ENCODE measurements at regions not wholly inside any gene's neighbourhood (a gene's known extent, or its start where the extent isn't known, plus 50 kb on each side); places are given as distances from the start of the nearest gene placed in this dataset.

DNA sequence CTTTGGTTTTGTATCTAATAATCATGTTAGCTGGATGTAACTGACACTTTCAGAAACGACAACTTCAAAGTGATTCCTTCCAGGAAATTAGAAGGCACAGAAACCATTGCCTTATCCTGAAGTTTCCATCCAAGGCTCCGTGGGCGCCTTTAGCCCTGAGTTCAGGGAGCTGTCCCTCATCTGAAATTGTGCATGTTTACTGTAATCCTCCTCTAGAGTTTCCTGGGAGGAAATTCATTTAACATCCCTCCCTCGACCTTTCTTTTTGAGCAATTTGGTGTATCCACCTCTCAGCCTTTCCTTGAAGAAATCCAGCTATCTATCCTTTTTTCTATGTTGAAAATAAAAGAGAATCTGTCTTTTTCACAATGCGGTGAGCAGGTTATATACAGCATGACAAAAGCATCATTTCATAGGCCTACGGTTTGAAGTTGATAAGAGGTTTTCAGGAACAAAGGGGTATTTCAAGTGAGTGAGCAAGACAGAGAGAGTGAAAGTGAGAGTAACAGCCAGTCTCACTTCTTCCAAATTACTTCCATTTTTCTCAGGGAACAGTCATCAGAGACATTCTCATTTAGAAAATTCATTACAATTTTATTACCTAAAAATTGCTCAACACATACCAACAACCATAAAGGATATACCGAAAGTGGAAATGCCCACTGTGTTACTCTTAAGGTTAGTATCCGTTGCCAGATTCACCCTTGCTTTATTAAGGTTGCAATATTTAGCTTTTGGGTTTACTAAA, 167.3 kb downstream of the MREG start:
- DNase-seq (ENCODE audit: low read depth) = no peak
- peaks cover 41% of the 10 kb centered on the region for H3K4me1 ChIP-seq (ENCODE audit: control insufficient read depth, insufficient read depth, low read length)
- no peak overlapping the region for H3K4me3 ChIP-seq (ENCODE audit: low read length)
- no peaks in the 10 kb centered on the region for H3K27me3 ChIP-seq (replicated peaks; ENCODE audit: control insufficient read depth, insufficient read depth, low read length)
- H3K36me3 ChIP-seq (ENCODE audit: control insufficient read depth, insufficient read depth, low read length, severe bottlenecking) = no peaks in the 10 kb centered on the region
- no peak overlapping the region for H3K9ac ChIP-seq (ENCODE audit: low read length)
- H3K9me3 ChIP-seq (ENCODE audit: control insufficient read depth, low read length) = no peaks in the 10 kb centered on the region

DNA sequence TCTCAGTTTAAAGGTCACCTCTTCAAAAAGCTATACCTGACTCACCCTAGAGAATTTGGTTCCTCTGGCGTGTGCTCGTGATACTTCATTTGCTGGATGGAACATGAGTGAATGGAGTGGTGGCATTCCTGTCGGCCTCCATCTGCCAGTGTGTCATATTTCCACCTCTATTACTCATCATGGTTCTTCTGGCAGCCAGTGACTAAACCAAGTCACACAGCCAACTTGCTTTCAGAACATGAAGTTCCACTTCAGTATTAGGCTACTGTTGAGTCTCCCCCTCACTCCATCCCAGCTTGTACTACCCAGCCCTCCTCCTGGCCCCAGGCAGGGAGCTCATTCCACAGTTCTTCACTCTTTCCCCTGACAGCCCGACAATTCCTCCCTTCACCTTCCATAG, 169.8 kb downstream of the MREG start:
- peak; percentile 90 for DNase-seq (ENCODE audit: low read depth)

DNA sequence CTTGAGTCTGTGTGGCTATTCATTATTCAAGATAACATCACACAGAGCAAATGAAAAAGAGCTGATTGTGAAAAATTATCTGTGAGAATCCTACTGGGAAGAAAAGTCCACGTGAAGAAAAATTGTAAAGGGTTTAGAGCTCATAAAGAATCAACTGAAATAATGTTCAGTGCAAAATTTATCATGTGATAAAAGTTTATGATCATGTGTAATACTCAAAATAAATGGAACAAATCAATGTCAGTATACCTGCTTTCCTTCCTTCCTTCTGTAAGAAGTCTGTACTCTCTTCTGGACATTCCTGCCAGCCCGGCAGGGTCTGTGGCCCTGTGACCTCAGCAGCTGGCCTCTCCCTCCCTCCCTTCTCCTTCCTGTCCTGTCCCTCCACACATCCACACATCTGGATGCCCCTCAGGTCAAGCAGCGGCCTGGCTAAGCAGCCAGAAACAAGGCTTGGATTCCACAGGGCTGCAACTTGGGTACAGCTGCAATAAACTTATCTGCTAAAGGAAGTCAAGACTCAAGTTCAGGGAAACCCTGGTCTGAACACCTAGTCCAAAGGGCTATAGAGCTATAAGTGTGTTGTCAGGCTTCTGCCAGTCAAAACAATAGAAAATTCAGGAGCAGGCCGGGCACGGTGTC, 172.1 kb downstream of the MREG start:
- no peaks in the 10 kb centered on the region for H3K9me3 ChIP-seq (ENCODE audit: control insufficient read depth, low read length)
- DNase-seq (ENCODE audit: low read depth) = no peak
- no peak overlapping the region for H3K4me3 ChIP-seq (ENCODE audit: low read length)

More for the DNA sequence above, 169.8 kb downstream of the MREG start:
- Histone ChIP-seq H3K9ac (ENCODE audit: low read length) (peak overlapping the region; percentile 34), H3K4me1 (ENCODE audit: control insufficient read depth, insufficient read depth, low read length) (peaks cover 29% of the 10 kb centered on the region), H3K9me3 (ENCODE audit: control insufficient read depth, low read length) (no peaks in the 10 kb centered on the region), H3K4me3 (ENCODE audit: low read length) (no peak overlapping the region), H3K36me3 (ENCODE audit: control insufficient read depth, insufficient read depth, low read length, severe bottlenecking) (no peaks in the 10 kb centered on the region), H3K27me3 (replicated peaks; ENCODE audit: control insufficient read depth, insufficient read depth, low read length) (no peaks in the 10 kb centered on the region)

DNA sequence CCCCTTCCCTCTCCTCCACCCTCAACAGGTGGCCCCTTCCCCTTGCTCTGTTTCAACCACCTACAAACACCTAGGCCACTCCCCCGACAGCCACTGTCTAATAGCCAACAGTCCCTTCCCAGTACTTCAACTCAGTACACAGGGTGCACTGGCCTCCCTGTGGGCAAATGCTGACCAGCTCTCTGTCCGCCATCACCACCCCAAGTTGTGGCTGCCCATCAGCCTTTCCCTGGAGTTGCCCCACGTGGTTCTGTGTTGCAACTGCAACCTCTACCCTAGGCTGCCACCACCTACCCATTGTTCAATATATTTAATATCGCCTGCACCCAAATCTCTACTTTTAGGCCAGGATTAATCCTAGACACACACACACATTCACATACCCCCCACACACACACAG, 173.5 kb downstream of the MREG start:
- H3K36me3 ChIP-seq (ENCODE audit: control insufficient read depth, insufficient read depth, low read length, severe bottlenecking) = no peaks in the 10 kb centered on the region
- no peak overlapping the region for H3K4me3 ChIP-seq (ENCODE audit: low read length)
- no peak for DNase-seq (ENCODE audit: low read depth)
- no peaks in the 10 kb centered on the region for H3K9me3 ChIP-seq (ENCODE audit: control insufficient read depth, low read length)
- no peaks in the 10 kb centered on the region for H3K27me3 ChIP-seq (replicated peaks; ENCODE audit: control insufficient read depth, insufficient read depth, low read length)
- peaks cover 23% of the 10 kb centered on the region for H3K4me1 ChIP-seq (ENCODE audit: control insufficient read depth, insufficient read depth, low read length)
- no peak overlapping the region for H3K9ac ChIP-seq (ENCODE audit: low read length)

More for the DNA sequence above, 172.1 kb downstream of the MREG start:
- H3K36me3 ChIP-seq (ENCODE audit: control insufficient read depth, insufficient read depth, low read length, severe bottlenecking) = no peaks in the 10 kb centered on the region
- H3K27me3 ChIP-seq (replicated peaks; ENCODE audit: control insufficient read depth, insufficient read depth, low read length) = no peaks in the 10 kb centered on the region
- H3K4me1 ChIP-seq (ENCODE audit: control insufficient read depth, insufficient read depth, low read length) = peaks cover 23% of the 10 kb centered on the region
- H3K9ac ChIP-seq (ENCODE audit: low read length) = no peak overlapping the region

DNA sequence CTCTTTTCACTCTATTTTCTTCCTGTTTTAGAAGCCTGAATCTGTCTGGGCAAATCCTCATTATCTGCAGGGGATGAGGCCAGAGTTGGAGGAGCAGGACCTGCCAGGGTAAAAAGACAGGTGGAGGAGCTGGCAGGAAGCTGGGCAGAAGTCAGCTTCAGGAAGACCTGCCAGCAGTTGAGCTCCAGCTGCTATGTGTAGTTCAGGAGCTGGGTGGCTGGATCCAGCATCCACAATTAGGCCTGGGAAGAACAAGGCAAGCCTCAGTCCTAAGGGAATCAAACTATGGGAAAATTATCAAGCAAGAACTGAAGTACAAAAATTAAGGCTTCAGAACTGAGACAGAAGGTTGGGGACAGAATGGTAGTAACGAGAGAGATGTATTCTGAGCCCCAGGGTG, 174.0 kb downstream of the MREG start:
- Histone ChIP-seq H3K9ac (ENCODE audit: low read length) (no peak overlapping the region), H3K4me3 (ENCODE audit: low read length) (no peak overlapping the region), H3K27me3 (replicated peaks; ENCODE audit: control insufficient read depth, insufficient read depth, low read length) (no peaks in the 10 kb centered on the region), H3K36me3 (ENCODE audit: control insufficient read depth, insufficient read depth, low read length, severe bottlenecking) (no peaks in the 10 kb centered on the region), H3K4me1 (ENCODE audit: control insufficient read depth, insufficient read depth, low read length) (peaks cover 19% of the 10 kb centered on the region), H3K9me3 (ENCODE audit: control insufficient read depth, low read length) (no peaks in the 10 kb centered on the region)
- no peak for DNase-seq (ENCODE audit: low read depth)

DNA sequence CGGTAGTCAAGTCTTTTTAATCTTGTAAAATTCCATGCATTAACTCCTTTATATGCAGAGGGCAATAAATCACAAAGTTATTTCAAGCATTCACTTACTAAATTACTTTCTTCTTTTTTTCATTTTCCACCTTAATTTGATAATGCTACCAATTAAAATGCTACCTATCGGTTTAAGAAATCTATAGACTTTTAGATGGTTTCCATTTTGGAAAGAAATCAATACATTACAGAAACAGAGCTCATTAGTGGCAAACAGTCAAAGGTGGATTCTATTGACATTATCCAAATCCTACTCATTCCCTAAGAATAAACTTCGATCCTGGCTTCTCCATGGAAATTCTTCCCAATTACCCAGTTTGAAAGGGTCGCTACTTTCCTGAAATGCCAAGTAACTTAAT, 176.5 kb downstream of the MREG start:
- H3K9me3 ChIP-seq (ENCODE audit: control insufficient read depth, low read length) = no peaks in the 10 kb centered on the region
- no peak overlapping the region for H3K9ac ChIP-seq (ENCODE audit: low read length)
- no peaks in the 10 kb centered on the region for H3K27me3 ChIP-seq (replicated peaks; ENCODE audit: control insufficient read depth, insufficient read depth, low read length)
- no peaks in the 10 kb centered on the region for H3K36me3 ChIP-seq (ENCODE audit: control insufficient read depth, insufficient read depth, low read length, severe bottlenecking)
- DNase-seq (ENCODE audit: low read depth) = no peak
- H3K4me1 ChIP-seq (ENCODE audit: control insufficient read depth, insufficient read depth, low read length) = peaks cover 19% of the 10 kb centered on the region
- H3K4me3 ChIP-seq (ENCODE audit: low read length) = no peak overlapping the region

DNA sequence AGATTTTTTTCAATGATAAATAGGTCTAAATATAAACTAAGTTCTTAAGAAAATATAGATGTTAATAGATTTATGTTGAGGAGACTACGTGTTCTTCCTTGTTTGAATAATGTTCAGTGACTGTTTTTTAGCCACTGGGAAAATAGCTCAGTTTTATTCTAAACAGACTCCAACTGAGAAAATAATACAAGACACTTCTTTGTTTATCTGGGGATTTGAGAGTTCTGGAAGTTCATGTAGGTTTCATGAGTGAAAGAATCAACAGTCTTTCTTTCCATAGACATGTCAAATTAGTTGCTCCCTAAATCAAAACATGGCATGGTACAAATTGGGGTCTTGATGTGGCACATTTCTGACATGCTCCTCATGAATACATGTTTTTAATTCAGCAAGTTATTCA, 177.7 kb downstream of the MREG start:
- H3K4me3 ChIP-seq (ENCODE audit: low read length) = no peak overlapping the region
- H3K27me3 ChIP-seq (replicated peaks; ENCODE audit: control insufficient read depth, insufficient read depth, low read length) = no peaks in the 10 kb centered on the region
- no peak for DNase-seq (ENCODE audit: low read depth)
- no peak overlapping the region for H3K9ac ChIP-seq (ENCODE audit: low read length)
- H3K9me3 ChIP-seq (ENCODE audit: control insufficient read depth, low read length) = no peaks in the 10 kb centered on the region
- H3K4me1 ChIP-seq (ENCODE audit: control insufficient read depth, insufficient read depth, low read length) = peaks cover 31% of the 10 kb centered on the region
- no peaks in the 10 kb centered on the region for H3K36me3 ChIP-seq (ENCODE audit: control insufficient read depth, insufficient read depth, low read length, severe bottlenecking)

DNA sequence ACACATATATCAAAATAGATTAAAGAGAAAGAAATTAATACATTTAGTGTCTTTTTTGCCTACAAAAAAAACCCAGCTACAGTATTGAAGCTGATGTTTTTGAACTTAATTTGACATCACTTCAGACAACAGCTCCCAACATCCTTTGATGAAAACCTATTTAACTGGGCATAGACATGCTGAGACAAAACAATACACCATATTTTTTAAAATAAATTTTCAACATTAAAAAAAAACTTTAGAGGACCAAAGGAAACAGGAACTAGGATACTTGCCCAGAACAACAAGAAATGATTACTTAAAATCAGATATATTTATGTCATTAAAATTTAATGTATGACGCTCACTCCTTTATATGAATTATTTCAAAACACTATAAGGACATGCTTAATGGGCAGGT, 178.1 kb downstream of the MREG start:
- H3K4me3 ChIP-seq (ENCODE audit: low read length) = no peak overlapping the region
- DNase-seq (ENCODE audit: low read depth) = no peak
- H3K36me3 ChIP-seq (ENCODE audit: control insufficient read depth, insufficient read depth, low read length, severe bottlenecking) = no peaks in the 10 kb centered on the region
- H3K9ac ChIP-seq (ENCODE audit: low read length) = no peak overlapping the region
- peaks cover 36% of the 10 kb centered on the region for H3K4me1 ChIP-seq (ENCODE audit: control insufficient read depth, insufficient read depth, low read length)
- no peaks in the 10 kb centered on the region for H3K9me3 ChIP-seq (ENCODE audit: control insufficient read depth, low read length)
- no peaks in the 10 kb centered on the region for H3K27me3 ChIP-seq (replicated peaks; ENCODE audit: control insufficient read depth, insufficient read depth, low read length)

DNA sequence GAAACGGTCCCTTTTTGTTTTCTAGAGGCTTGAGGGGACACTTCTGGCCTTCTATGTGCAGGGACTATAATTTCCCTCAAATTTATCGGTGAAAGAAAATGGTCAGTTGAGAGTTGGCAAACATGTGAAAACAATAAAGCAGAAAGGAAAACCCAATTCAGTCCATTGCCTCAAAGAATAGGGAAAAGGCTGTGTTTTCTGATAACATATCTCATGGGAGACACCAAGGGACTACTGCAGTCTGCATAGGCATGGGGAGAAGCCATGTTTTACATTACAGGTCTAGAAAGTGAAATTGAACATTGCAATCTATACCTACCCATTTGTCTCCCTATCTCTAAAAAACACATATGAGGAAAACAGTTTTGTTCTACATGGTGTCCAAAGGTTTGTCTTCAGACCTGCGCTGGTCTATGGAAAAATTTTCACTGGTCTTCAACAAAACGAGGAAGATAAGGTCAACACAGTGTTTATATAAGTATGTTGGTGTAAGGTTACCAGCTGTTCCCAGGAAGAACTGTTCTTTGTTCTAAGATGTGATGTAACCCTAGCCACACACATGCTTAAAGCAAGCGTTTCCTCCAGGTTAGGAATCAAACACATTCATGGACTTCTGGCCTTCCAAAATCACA, 179.7 kb downstream of the MREG start:
- Histone ChIP-seq H3K36me3 (ENCODE audit: control insufficient read depth, insufficient read depth, low read length, severe bottlenecking) (no peaks in the 10 kb centered on the region), H3K9me3 (ENCODE audit: control insufficient read depth, low read length) (no peaks in the 10 kb centered on the region), H3K4me1 (ENCODE audit: control insufficient read depth, insufficient read depth, low read length) (peaks cover 43% of the 10 kb centered on the region), H3K4me3 (ENCODE audit: low read length) (no peak overlapping the region), H3K27me3 (replicated peaks; ENCODE audit: control insufficient read depth, insufficient read depth, low read length) (no peaks in the 10 kb centered on the region), H3K9ac (ENCODE audit: low read length) (no peak overlapping the region)
- DNase-seq (ENCODE audit: low read depth) = peak; percentile 75

DNA sequence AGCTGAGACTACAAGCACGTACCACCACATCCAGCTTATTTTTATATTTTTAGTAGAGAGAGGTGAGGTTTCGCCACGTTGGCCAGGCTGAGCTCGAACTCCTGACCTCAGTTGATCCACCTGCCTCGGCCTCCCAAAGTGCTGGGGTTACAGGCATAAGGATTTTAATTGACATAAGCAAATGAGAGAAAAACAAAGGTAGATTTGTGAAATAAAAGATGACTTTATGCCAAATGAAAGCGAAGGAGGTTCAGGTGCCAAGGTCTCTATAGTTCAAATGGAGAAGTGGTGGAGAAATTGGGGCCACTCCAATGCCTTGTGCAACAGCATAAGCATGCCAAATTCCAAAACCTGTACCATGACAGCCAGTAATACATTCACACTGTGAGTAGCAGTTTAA, 180.6 kb downstream of the MREG start:
- no peaks in the 10 kb centered on the region for H3K9me3 ChIP-seq (ENCODE audit: control insufficient read depth, low read length)
- DNase-seq (ENCODE audit: low read depth) = peak; percentile 64
- no peaks in the 10 kb centered on the region for H3K27me3 ChIP-seq (replicated peaks; ENCODE audit: control insufficient read depth, insufficient read depth, low read length)
- no peak overlapping the region for H3K4me3 ChIP-seq (ENCODE audit: low read length)
- no peak overlapping the region for H3K9ac ChIP-seq (ENCODE audit: low read length)
- H3K4me1 ChIP-seq (ENCODE audit: control insufficient read depth, insufficient read depth, low read length) = peaks cover 47% of the 10 kb centered on the region
- H3K36me3 ChIP-seq (ENCODE audit: control insufficient read depth, insufficient read depth, low read length, severe bottlenecking) = no peaks in the 10 kb centered on the region

DNA sequence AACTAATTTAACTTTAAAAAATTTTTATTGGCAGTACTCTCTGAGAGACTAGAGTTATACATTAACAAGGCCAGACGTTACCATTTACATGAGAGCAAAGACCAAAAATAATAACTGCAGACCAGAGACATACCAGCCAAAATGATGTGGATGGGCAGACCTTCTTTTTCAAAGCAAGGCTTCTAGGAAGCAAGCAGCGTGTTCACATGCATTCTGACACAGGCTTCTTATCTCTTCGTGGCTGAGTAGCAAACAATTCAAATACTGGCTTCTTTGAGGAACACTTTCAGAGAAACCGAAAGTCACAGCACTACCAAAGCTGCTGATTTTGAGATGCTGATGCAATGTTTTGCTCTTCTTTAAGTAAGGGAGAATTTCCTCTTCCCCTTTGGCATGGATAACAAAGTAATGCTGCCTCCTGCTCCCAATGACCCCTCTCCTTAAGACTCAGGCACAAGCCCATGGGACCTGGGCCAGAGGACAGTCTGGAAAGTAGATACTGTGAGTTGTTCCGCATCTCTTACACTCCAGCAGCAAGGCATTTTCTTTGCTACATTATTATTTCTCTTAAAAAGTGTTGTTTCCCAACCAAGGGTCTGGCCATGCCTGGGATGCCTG, 181.9 kb downstream of the MREG start:
- Histone ChIP-seq H3K36me3 (ENCODE audit: control insufficient read depth, insufficient read depth, low read length, severe bottlenecking) (no peaks in the 10 kb centered on the region), H3K27me3 (replicated peaks; ENCODE audit: control insufficient read depth, insufficient read depth, low read length) (no peaks in the 10 kb centered on the region), H3K4me1 (ENCODE audit: control insufficient read depth, insufficient read depth, low read length) (peaks cover 61% of the 10 kb centered on the region), H3K9me3 (ENCODE audit: control insufficient read depth, low read length) (no peaks in the 10 kb centered on the region), H3K9ac (ENCODE audit: low read length) (peak overlapping the region; percentile 82), H3K4me3 (ENCODE audit: low read length) (peak overlapping the region; percentile 73)
- DNase-seq (ENCODE audit: low read depth) = peak; percentile 56
